OCI-LY3 (cell line): ENCODE measurements at regions not wholly inside any gene's neighbourhood (a gene's known extent, or its start where the extent isn't known, plus 50 kb on each side); places are given as distances from the start of the nearest gene placed in this dataset.

Experiments used
- H2AFZ ChIP-seq: fragments of 200-600, 300-600 bp; shearing (Covaris generic); 2 replicates; pipeline ENCODE4 v1.6.0; 2014; ENCODE audit warnings: antibody characterized with exemption, low read depth, low read length
- H3K27ac ChIP-seq: fragments of 200-600, 300-600 bp; sonication (generic); 2 replicates; pipeline ENCODE4 v1.5.1; 2014; ENCODE audit warnings: mild to moderate bottlenecking, low read length, moderate library complexity, mixed read lengths
- H3K27me3 ChIP-seq: fragments of 200-600, 300-600 bp; sonication (generic); 2 replicates; pipeline ENCODE4 v1.6.1; 2014; ENCODE audit warnings: low read depth, low read length, mixed read lengths
- H3K36me3 ChIP-seq: fragments of 200-600, 300-600 bp; sonication (generic); replicated peaks from 2 replicates; pipeline ENCODE3; 2014; ENCODE audit warnings: low read depth, low read length, mixed read lengths
- H3K4me1 ChIP-seq: fragments of 300-600, 200-600 bp; sonication (generic); 2 replicates; pipeline ENCODE4 v1.6.1; 2014; ENCODE audit warnings: low read length, mixed read lengths
- H3K4me2 ChIP-seq: fragments of 200-600, 300-600 bp; sonication (generic); 2 replicates; pipeline ENCODE4 v1.6.1; 2014; ENCODE audit warnings: low read length, mixed read lengths
- H3K4me3 ChIP-seq: fragments of 300-600, 200-600 bp; sonication (generic); 2 replicates; pipeline ENCODE4 v1.5.1; 2014; ENCODE audit warnings: antibody characterized with exemption, mild to moderate bottlenecking, low read length, moderate library complexity
- H3K79me2 ChIP-seq: fragments of 300-600, 200-600 bp; shearing (Covaris generic); 2 replicates; pipeline ENCODE4 v1.6.1; 2014; ENCODE audit warnings: mild to moderate bottlenecking, low read length, mixed read lengths
- H3K9ac ChIP-seq: fragments of 300-600, 200-600 bp; shearing (Covaris generic); 2 replicates; pipeline ENCODE4 v1.6.0; 2014; ENCODE audit warnings: mild to moderate bottlenecking, low read length, moderate library complexity
- H3K9me3 ChIP-seq: fragments of 200-600, 300-600 bp; shearing (Covaris generic); 2 replicates; pipeline ENCODE4 v1.6.1; 2014; ENCODE audit warnings: low read length, mixed read lengths; ENCODE audit not compliant: insufficient read depth
- H4K20me1 ChIP-seq: fragments of 200-600, 300-600 bp; sonication (generic); 2 replicates; pipeline ENCODE4 v1.6.1; 2016; ENCODE audit warnings: low read length, mixed read lengths; ENCODE audit not compliant: insufficient read depth
- EZH2phosphoT487 ChIP-seq: fragments of 200-600 bp; shearing (Covaris generic); IDR thresholded peaks from 2 replicates; pipeline ENCODE4 v1.6.1; 2018; ENCODE audit warnings: antibody characterized with exemption, mixed run types, low read depth
- TF ChIP-seq, protein P1 (sequence below): fragments of 200-600, 300-600 bp; sonication (generic); IDR thresholded peaks from 2 replicates; pipeline ENCODE4 v1.5.1; 2014; ENCODE audit warnings: antibody characterized with exemption, low read length, low read depth

DNA sequence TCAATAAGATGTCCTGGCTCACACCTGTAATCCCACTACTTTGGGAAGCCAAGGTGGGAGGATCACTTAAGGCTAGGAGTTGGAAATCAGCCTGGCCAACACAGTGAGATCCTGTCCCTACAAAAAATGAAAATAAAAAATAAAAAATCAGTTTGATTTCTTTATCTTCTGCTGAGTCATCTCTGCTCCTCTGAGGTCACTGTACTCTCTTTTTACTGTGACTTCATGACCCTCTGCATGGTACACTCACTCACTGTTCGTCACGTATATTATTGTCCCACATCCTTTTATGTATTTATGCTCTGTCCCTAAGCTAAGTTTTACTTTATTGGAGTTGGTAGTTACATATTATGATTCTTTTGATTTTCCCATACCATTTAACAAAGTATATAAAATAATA is 333.3 kb downstream of the PCDH7 start:
- Histone ChIP-seq H2AFZ (no peak overlapping the region), H3K27me3 (no peaks in the 10 kb centered on the region), H3K27ac (no peak overlapping the region), H3K4me3 (no peak overlapping the region), H3K4me1 (no peaks in the 10 kb centered on the region), H3K9ac (no peak overlapping the region), H3K9me3 (no peaks in the 10 kb centered on the region), H3K36me3 (no peaks in the 10 kb centered on the region), H3K79me2 (no peaks in the 10 kb centered on the region), H4K20me1 (no peaks in the 10 kb centered on the region), H3K4me2 (no peak overlapping the region)
- TF ChIP-seq, protein P1, sequence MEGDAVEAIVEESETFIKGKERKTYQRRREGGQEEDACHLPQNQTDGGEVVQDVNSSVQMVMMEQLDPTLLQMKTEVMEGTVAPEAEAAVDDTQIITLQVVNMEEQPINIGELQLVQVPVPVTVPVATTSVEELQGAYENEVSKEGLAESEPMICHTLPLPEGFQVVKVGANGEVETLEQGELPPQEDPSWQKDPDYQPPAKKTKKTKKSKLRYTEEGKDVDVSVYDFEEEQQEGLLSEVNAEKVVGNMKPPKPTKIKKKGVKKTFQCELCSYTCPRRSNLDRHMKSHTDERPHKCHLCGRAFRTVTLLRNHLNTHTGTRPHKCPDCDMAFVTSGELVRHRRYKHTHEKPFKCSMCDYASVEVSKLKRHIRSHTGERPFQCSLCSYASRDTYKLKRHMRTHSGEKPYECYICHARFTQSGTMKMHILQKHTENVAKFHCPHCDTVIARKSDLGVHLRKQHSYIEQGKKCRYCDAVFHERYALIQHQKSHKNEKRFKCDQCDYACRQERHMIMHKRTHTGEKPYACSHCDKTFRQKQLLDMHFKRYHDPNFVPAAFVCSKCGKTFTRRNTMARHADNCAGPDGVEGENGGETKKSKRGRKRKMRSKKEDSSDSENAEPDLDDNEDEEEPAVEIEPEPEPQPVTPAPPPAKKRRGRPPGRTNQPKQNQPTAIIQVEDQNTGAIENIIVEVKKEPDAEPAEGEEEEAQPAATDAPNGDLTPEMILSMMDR, result no peak
- TF ChIP-seq EZH2phosphoT487, result no peak

GRCh38 chr4:31054295-31054694 is 334.1 kb downstream of the PCDH7 start:
- Histone ChIP-seq H3K9me3 (no peaks in the 10 kb centered on the region), H3K4me2 (no peak overlapping the region), H3K9ac (no peak overlapping the region), H3K79me2 (no peaks in the 10 kb centered on the region), H3K36me3 (no peaks in the 10 kb centered on the region), H2AFZ (no peak overlapping the region), H4K20me1 (no peaks in the 10 kb centered on the region), H3K4me1 (no peaks in the 10 kb centered on the region), H3K4me3 (no peak overlapping the region), H3K27me3 (no peaks in the 10 kb centered on the region), H3K27ac (no peak overlapping the region)
- TF ChIP-seq EZH2phosphoT487, result no peak
- TF ChIP-seq, protein P1, result no peak

DNA sequence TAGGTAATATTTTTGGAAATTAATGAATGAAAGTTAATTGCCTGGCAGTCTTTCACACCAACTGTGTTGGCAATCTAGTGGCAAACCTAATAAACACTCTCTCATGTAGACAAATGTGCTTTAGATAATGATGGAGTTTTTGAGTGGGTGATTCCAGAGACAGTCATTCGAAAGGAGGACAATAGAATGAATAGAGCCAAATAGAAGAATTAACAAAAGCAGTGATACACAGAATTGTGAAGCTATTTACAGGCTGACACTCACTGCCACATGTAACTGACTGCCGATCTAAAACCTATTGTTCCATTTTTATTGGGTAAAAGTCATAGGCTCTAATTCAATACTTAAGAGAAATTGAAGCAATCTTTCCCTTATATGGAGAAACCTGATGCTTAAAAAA is 338.5 kb downstream of the PCDH7 start:
- no peak overlapping the region for H3K4me3 ChIP-seq
- H3K4me2 ChIP-seq, result no peak overlapping the region
- no peak overlapping the region for H2AFZ ChIP-seq
- H3K9ac ChIP-seq, result no peak overlapping the region
- no peak overlapping the region for H3K27ac ChIP-seq
- H3K36me3 ChIP-seq, result no peaks in the 10 kb centered on the region
- no peaks in the 10 kb centered on the region for H4K20me1 ChIP-seq
- no peaks in the 10 kb centered on the region for H3K79me2 ChIP-seq
- H3K9me3 ChIP-seq, result no peaks in the 10 kb centered on the region
- no peaks in the 10 kb centered on the region for H3K4me1 ChIP-seq
- TF ChIP-seq, protein P1, result no peak
- no peak for TF ChIP-seq EZH2phosphoT487
- no peaks in the 10 kb centered on the region for H3K27me3 ChIP-seq

DNA sequence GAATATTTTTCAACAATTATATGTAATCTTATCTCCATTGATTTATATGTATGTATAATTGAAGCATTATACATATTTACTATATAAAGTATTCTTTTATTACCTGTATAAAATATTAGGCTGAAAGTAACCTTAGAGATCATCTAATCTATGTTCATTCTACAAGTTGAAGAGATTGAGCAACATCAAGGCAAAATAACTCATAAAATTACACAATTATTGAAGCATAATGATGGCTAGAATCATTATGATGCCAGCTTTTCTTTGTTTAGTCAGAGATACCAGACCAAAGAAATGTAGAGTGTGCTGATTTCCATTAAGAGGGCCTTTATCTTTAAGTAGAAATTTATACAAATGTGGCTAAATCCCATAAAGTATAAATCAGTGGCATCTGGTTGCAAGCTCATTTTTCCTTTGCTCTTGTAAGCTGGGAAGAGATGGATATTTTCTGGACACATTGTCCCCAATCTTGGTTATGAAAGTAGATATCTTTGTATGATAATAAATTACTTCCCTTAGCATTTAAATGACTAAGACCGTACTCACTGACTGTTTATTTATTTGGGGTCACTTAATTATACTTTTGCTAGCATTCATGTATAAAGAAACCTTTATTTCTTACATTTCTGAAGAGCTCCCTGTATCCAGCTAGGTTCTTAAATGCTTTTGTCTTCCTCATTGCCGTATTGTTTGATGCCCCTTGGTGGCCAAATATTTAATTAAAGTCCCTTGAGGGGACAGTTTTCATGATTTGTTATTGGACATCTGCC is 339.8 kb downstream of the PCDH7 start:
- H4K20me1 ChIP-seq, result no peaks in the 10 kb centered on the region
- H2AFZ ChIP-seq, result no peak overlapping the region
- H3K36me3 ChIP-seq, result no peaks in the 10 kb centered on the region
- no peaks in the 10 kb centered on the region for H3K79me2 ChIP-seq
- H3K9ac ChIP-seq, result no peak overlapping the region
- no peaks in the 10 kb centered on the region for H3K27me3 ChIP-seq
- no peaks in the 10 kb centered on the region for H3K4me1 ChIP-seq
- H3K4me3 ChIP-seq, result no peak overlapping the region
- TF ChIP-seq EZH2phosphoT487, result no peak
- TF ChIP-seq, protein P1, result no peak
- H3K4me2 ChIP-seq, result no peak overlapping the region
- H3K27ac ChIP-seq, result no peak overlapping the region
- no peaks in the 10 kb centered on the region for H3K9me3 ChIP-seq
